DMS 273 (cell line): ENCODE measurements at regions not wholly inside any gene's neighbourhood (a gene's known extent, or its start where the extent isn't known, plus 50 kb on each side); places are given as distances from the start of the nearest gene placed in this dataset.
"Not testable (repeated sequence)": the region's sequence is repeated elsewhere in the genome, so short reads cannot be mapped to it uniquely, and the experiment has no call there.

Experiments
- DNase-seq: peaks from one replicate; lab custom pipeline; 2025; ENCODE audit not compliant: unreplicated experiment; lab: John Stamatoyannopoulos, UW

DNA sequence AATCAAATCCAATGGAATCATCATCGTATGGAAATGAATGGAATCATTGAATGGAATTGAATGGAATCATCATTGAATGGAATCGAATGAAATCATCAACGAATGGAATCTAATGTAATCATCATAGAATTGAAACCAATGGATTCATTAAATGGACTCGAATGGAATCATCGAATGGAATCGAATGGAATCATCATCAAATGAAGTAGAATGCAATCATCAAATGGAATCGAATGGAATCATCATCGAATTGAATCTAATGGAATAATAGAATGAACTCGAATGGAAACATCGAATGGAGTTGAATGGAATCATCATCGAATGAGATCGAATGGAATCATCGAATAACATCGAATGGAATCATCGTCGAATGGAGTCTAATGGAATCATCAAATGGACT lies 232.8 kb downstream of the SHCBP1 start:
- not testable (repeated sequence) for DNase-seq

DNA sequence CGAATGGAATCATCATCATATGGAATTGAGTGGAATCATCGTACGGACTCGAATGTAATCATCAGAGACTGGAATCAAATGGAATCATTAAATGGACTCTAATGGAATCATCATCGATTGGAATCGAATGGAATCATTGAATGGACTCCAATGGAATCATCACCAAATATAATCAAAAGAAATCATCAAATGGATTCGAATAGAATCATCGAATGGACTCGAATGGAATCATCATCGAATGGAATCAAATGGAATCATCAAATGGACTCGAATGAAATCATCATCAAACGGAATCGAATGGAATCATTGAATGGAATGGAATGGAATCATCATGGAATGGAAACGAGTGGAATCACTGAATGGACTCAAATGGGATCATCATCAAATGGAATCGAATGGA lies 233.5 kb downstream of the SHCBP1 start:
- DNase-seq: not testable (repeated sequence)

DNA sequence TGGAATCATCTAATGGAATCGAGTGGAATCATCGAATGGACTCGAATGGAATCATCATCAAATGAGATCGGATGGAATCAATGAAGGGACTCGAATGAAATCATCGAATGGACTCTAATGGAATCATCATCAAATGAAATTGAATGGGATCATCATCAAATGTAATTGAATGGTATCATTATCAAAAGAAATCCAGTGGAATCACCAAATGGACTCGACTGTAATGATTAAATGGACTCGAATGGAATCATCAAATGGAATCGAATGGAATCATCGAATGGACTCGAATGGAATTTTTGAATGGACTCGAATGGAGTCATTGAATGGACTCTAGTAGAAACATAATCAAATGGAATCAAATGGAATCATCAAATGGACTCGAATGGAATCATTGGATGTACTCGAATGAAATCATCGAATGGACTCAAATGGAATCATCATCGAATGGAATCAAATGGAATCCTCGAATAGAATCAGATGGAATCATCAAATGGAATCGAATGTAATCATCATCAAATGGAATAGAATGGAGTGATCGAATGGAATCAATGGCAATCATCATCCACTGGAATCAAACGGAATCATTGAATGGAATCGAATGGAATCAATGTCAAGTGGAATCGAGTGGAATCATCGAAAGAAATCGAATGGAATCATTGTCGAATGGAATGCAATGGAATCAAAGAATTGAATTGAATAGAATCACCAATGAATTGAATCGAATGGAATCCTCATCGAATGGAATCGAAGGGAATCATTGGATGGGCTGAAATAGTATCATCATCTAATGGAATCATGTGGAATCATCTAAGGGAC lies 234.2 kb downstream of the SHCBP1 start:
- not testable (repeated sequence) for DNase-seq

DNA sequence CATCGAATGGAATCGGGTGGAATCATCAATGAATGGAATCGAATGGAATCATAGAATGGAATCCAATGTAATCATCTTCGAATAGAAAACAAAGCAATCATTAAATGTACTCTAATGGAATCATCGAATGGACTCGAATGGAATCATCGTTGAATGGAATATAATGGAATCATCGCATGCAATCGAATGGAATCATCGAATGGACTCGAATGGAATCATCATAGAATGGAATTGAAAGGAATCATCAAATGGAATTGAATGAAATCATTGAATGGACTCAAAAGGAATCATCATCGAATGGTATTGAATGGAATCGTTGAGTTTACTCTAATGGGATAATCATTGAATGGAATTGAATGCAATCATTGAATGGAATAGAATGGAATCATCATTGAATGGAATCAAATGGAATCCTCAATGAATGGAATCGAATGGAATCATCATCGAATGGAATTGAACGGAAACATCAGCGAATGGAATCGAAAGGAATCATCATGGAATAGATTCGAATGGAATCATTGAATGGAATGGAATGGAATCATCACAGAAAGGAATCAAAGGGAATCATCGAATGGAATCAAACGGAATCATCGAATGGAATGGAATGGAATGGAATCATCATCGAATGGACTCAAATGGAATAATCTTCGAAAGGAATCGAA lies 234.9 kb downstream of the SHCBP1 start:
- DNase-seq: not testable (repeated sequence)

DNA sequence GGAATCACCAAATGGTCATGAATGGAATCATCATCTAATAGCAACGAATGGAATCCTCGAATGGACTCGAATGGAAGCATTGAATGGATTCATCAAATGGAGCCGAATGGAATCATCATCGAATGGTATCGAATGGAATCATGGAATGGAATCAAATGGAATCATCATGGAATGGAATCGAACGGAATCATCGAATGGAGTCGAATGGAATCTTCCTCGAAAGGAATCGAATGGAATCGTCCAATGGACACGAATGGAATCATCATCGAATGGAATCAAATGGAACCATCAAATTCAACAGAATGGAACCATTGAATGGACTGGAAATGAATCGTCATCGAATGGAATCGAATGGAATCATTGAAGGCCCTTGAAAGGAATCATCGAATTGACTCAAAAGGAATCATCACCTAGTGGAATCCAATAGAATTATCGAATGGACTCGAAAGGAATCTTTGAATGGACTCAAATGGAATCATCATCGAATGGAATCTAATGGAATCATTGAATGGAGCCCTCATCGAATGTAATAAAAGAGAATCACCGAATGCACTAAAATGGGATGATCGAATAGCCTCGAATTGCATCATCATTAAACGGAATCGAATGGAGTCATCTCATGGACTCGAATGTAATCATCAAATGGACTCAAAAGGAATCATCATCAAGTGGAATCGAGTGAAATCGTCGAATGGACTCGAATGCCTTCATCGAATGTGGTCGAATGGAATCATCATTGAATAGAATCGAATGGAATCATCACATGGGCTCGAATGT lies 236.7 kb downstream of the SHCBP1 start:
- DNase-seq: not testable (repeated sequence)

DNA sequence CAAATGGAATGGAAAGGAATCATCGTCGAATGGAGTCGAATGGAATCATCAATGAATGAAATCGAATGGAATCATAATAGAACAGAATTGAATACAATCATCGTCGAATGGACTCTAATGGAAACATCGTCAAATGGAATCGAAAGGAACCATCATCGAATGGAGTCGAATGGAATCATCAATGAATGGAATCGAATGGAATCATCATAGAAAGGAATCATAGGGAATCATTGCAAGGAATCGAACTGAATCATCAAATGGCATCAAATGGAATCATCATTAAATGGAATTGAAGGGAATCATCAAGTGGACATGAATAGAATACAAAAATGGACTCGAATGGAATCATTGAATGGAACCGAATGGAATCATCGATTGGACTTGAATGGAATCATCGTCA lies 237.6 kb downstream of the SHCBP1 start:
- DNase-seq: not testable (repeated sequence)

DNA sequence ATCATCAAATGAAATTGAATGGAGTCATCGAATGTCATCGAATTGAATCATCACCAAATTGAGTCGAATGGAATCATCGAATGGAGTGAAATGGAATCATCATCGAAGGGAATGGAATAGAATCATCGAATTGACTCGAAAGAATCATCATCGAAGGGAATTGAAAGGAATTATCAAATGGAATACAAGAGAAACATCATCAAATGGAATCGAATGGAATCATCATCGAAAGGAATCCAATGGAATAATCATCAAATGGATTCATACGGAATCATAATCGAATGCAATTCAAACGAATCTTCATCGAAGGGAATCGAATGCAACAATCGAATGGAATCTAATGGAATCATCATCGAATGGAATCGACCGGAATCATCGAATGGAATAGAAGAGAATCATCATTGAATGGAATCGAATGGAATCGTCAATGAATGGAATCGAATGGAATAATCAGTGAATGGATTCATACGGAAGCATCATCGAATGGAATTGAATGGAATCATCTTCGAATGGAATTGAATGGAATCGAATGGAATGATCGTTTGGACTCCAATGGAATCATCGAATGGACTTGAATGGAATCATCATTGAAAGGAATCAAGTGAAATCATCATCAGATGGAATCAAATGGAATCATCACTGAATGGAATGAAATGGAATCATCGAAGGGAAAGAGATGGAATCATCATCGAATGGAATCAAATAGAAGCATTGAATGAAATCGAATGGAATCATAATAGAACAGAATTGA lies 238.2 kb downstream of the SHCBP1 start:
- DNase-seq: not testable (repeated sequence)

DNA sequence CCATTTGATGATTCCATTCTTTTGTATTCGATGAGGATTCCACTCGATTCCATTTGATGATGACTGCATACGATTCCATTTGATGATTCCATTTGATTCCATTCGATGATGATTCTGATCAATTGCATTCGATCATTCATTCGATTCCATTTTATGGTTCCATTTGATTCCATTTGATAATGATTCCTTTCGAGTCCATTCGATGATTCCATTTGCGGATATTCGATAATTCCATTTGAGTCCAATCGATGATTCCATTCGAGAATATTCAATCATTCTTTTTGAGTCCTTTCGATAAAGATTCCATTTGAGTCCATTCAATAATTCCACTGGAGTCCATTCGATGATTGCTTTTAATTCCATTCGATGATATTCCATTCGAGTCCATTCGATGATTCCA lies 239.1 kb downstream of the SHCBP1 start:
- not testable (repeated sequence) for DNase-seq

DNA sequence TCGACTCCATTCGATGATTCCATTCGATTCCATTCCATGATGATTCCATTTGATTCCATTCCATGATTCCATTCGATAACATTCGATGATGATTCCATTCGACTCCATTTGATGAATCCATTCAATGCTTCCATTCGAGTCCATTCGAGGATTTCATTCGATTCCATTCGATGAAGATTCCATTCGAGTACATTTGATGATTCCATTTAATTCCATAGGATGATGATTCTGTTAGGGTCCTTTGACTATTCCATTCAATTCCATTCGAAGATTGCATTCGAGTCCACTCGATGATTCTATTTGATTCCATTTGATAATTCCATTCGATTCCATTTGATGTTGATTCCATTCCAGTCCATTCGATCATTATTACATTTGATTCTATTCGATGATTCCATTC lies 239.8 kb downstream of the SHCBP1 start:
- DNase-seq: not testable (repeated sequence)
